Keratinocyte (primary cell): ENCODE measurements at regions not wholly inside any gene's neighbourhood (a gene's known extent, or its start where the extent isn't known, plus 50 kb on each side); places are given as distances from the start of the nearest gene placed in this dataset.

Source experiments
- CTCF ChIP-seq, 3 experiments: IDR thresholded peaks in 1 of 3; conservative IDR thresholded peaks in 1 of 3; optimal IDR thresholded peaks in 1 of 3; 2 replicates in 2 of 3; 3 replicates in 1 of 3; pipeline versions ENCODE3 to v1.5.1; 2011; ENCODE audit warnings: low read length in 3 of 3, mild to moderate bottlenecking in 3 of 3, moderate library complexity in 2 of 3, control low read depth in 1 of 3, inconsistent platforms in 1 of 3; ENCODE audit not compliant: insufficient read depth in 2 of 3; ENCODE audit errors: extremely low read depth in 1 of 3
- EZH2 ChIP-seq: IDR thresholded peaks from one replicate; pipeline ENCODE4 v1.6.1; 2012; ENCODE audit warnings: inconsistent platforms, mild to moderate bottlenecking, low read length, moderate library complexity

- TF ChIP-seq CTCF (optimal IDR thresholded peaks at IDR 0.05 in 1 of 3, IDR thresholded peaks at IDR 0.05 in 1 of 3, conservative IDR thresholded peaks at IDR 0.05 in 1 of 3; ENCODE audit: extremely low read depth in 1 of 3, insufficient read depth in 2 of 3, low read length in 3 of 3) (no peak), EZH2 (no peak)
Observed at GRCh38 chr21:35921471-35921870, 138.9 kb downstream of the SETD4 start.
